ENCODE measurements at regions not wholly inside any gene's neighbourhood (a gene's known extent, or its start where the extent isn't known, plus 50 kb on each side); places are given as distances from the start of the nearest gene placed in this dataset.

DNA sequence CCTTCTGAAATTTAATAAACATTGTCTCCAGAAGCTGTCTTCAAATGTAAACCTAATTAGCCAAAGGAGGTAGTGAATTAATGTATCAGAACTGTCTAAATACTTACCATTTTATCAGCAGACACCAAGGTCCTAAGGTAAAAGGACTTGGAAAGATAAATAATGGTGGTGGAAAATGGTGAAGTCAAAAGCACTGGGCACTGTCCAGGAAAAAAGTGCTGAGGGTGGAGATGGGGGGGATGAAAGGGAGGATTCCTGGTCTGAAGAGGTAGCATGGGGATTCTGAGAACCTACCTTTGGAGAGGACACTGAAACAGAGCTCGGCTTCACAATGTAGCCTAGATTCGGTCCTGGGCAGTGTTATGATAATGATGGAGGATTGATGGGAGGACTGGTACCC lies 149.0 kb upstream of the DPH6 start:
- TF ChIP-seq ZNF430 (CRISPR knock-in tag; IDR thresholded peaks at IDR 0.05) (no peak), ZNF142 (CRISPR knock-in tag; IDR thresholded peaks at IDR 0.05) (no peak), TAF1 (CRISPR knock-in tag; IDR thresholded peaks at IDR 0.05) (no peak)

Data from HepG2 (cell line).